ENCODE measurements at regions not wholly inside any gene's neighbourhood (a gene's known extent, or its start where the extent isn't known, plus 50 kb on each side); places are given as distances from the start of the nearest gene placed in this dataset.

GRCh38 chr14:26930576-26930975, 332.7 kb upstream of the NOVA1 start:
- TF ChIP-seq POLR2A (IDR thresholded peaks at IDR 0.05): no peak
- TF ChIP-seq CTCF (IDR thresholded peaks at IDR 0.05): no peak

GRCh38 chr14:26932606-26933005, 334.8 kb upstream of the NOVA1 start:
- H3K27ac ChIP-seq: no peak overlapping the region

More at GRCh38 chr14:26930576-26930975, 332.7 kb upstream of the NOVA1 start:
- DNase-seq: no peak
- no peak overlapping the region for H3K27ac ChIP-seq
- no peaks in the 10 kb centered on the region for H3K9me3 ChIP-seq
- H3K36me3 ChIP-seq (ENCODE audit: low read depth, missing control alignments): no peaks in the 10 kb centered on the region
- H3K4me3 ChIP-seq: no peak overlapping the region
- intact Hi-C loops (cut with DNase I; ENCODE audit: low total_unique reads): no loop called here
- H3K4me1 ChIP-seq: no peaks in the 10 kb centered on the region
- WGBS, 2 donors: 65 to 73% methylated on average over 2 of the region's 2 CpGs
- H3K27me3 ChIP-seq: no peaks in the 10 kb centered on the region

GRCh38 chr14:26933431-26933830, 335.6 kb upstream of the NOVA1 start:
- Histone ChIP-seq H3K27ac (no peak overlapping the region), H3K4me1 (no peaks in the 10 kb centered on the region), H3K36me3 (ENCODE audit: low read depth, missing control alignments) (no peaks in the 10 kb centered on the region), H3K4me3 (no peak overlapping the region), H3K27me3 (no peaks in the 10 kb centered on the region), H3K9me3 (no peaks in the 10 kb centered on the region)
- WGBS, 2 donors: 80 to 81% methylated on average over 4 of the region's 4 CpGs
- intact Hi-C loops (cut with DNase I; ENCODE audit: low total_unique reads): no loop called here
- TF ChIP-seq CTCF (IDR thresholded peaks at IDR 0.05) (no peak), POLR2A (IDR thresholded peaks at IDR 0.05) (no peak)
- no peak for DNase-seq

More at GRCh38 chr14:26932606-26933005, 334.8 kb upstream of the NOVA1 start:
- Histone ChIP-seq H3K9me3 (no peaks in the 10 kb centered on the region), H3K36me3 (ENCODE audit: low read depth, missing control alignments) (no peaks in the 10 kb centered on the region), H3K4me1 (no peaks in the 10 kb centered on the region), H3K27me3 (no peaks in the 10 kb centered on the region), H3K4me3 (no peak overlapping the region)
- intact Hi-C loops (cut with DNase I; ENCODE audit: low total_unique reads): no loop called here
- DNase-seq: no peak
- 78 to 79% methylated on average over 4 of the region's 4 CpGs for WGBS, 2 donors
- no peak for TF ChIP-seq CTCF (IDR thresholded peaks at IDR 0.05)
- TF ChIP-seq POLR2A (IDR thresholded peaks at IDR 0.05): no peak

- Histone ChIP-seq H3K9me3 (no peaks in the 10 kb centered on the region), H3K4me1 (no peaks in the 10 kb centered on the region), H3K27me3 (no peaks in the 10 kb centered on the region), H3K36me3 (ENCODE audit: low read depth, missing control alignments) (no peaks in the 10 kb centered on the region), H3K27ac (no peak overlapping the region), H3K4me3 (no peak overlapping the region)
- intact Hi-C loops (cut with DNase I; ENCODE audit: low total_unique reads): no loop called here
- TF ChIP-seq CTCF (IDR thresholded peaks at IDR 0.05) (no peak), POLR2A (IDR thresholded peaks at IDR 0.05) (no peak)
- 42 to 48% methylated on average over 3 of the region's 3 CpGs for WGBS, 2 donors
- no peak for DNase-seq
These were observed 336.3 kb upstream of the NOVA1 start for GRCh38 chr14:26934151-26934550.

GRCh38 chr14:26935733-26936132, 337.9 kb upstream of the NOVA1 start:
- no peaks in the 10 kb centered on the region for H3K36me3 ChIP-seq (ENCODE audit: low read depth, missing control alignments)
- no peaks in the 10 kb centered on the region for H3K9me3 ChIP-seq
- no peaks in the 10 kb centered on the region for H3K27me3 ChIP-seq
- intact Hi-C loops (cut with DNase I; ENCODE audit: low total_unique reads): no loop called here
- no peak overlapping the region for H3K27ac ChIP-seq
- DNase-seq: no peak
- no peak for TF ChIP-seq POLR2A (IDR thresholded peaks at IDR 0.05)
- no peak for TF ChIP-seq CTCF (IDR thresholded peaks at IDR 0.05)
- H3K4me1 ChIP-seq: no peaks in the 10 kb centered on the region
- no peak overlapping the region for H3K4me3 ChIP-seq
- WGBS, 2 donors: 76 to 78% methylated on average over 4 of the region's 4 CpGs
